Keratinocyte (primary cell): ENCODE measurements at regions not wholly inside any gene's neighbourhood (a gene's known extent, or its start where the extent isn't known, plus 50 kb on each side); places are given as distances from the start of the nearest gene placed in this dataset.

Source experiments
- CTCF ChIP-seq, 3 experiments: IDR thresholded peaks in 1 of 3; conservative IDR thresholded peaks in 1 of 3; optimal IDR thresholded peaks in 1 of 3; 2 replicates in 2 of 3; 3 replicates in 1 of 3; pipeline versions ENCODE3 to v1.5.1; 2011; ENCODE audit warnings: low read length in 3 of 3, mild to moderate bottlenecking in 3 of 3, moderate library complexity in 2 of 3, control low read depth in 1 of 3, inconsistent platforms in 1 of 3; ENCODE audit not compliant: insufficient read depth in 2 of 3; ENCODE audit errors: extremely low read depth in 1 of 3
- EZH2 ChIP-seq: IDR thresholded peaks from one replicate; pipeline ENCODE4 v1.6.1; 2012; ENCODE audit warnings: inconsistent platforms, mild to moderate bottlenecking, low read length, moderate library complexity

- no peak for TF ChIP-seq CTCF (optimal IDR thresholded peaks at IDR 0.05 in 1 of 3, IDR thresholded peaks at IDR 0.05 in 1 of 3, conservative IDR thresholded peaks at IDR 0.05 in 1 of 3; ENCODE audit: extremely low read depth in 1 of 3, insufficient read depth in 2 of 3, low read length in 3 of 3)
- no peak for TF ChIP-seq EZH2
These were observed 110.2 kb downstream of the FCRL5 start for GRCh38 chr1:157442065-157442464.
